Parathyroid adenoma (tissue), 2 donors: ENCODE measurements at regions not wholly inside any gene's neighbourhood (a gene's known extent, or its start where the extent isn't known, plus 50 kb on each side); places are given as distances from the start of the nearest gene placed in this dataset.

Experiments used
- H2AFZ ChIP-seq: fragments of 300-600 bp; sonication (generic); one replicate; pipeline ENCODE4 v1.7.0; 2017; ENCODE audit warnings: antibody characterized with exemption, mild to moderate bottlenecking
- H3K27ac ChIP-seq: fragments of 300-600 bp; sonication (generic); one replicate; pipeline ENCODE4 v1.7.0; 2017
- H3K27me3 ChIP-seq: fragments of 300-600 bp; sonication (generic); one replicate; pipeline ENCODE4 v1.7.0; 2017; ENCODE audit warnings: low read length; ENCODE audit not compliant: control insufficient read depth, insufficient read depth
- H3K36me3 ChIP-seq: fragments of 300-600 bp; sonication (generic); one replicate; pipeline ENCODE4 v1.7.0; 2017; ENCODE audit warnings: low read length; ENCODE audit not compliant: control insufficient read depth, insufficient read depth
- H3K4me1 ChIP-seq: fragments of 300-600 bp; sonication (generic); one replicate; pipeline ENCODE4 v1.7.0; 2017; ENCODE audit warnings: control low read depth
- H3K4me2 ChIP-seq: fragments of 300-600 bp; sonication (generic); one replicate; pipeline ENCODE4 v1.7.0; 2017; ENCODE audit warnings: low read length
- H3K4me3 ChIP-seq: fragments of 300-600 bp; sonication (generic); one replicate; pipeline ENCODE4 v1.7.0; 2017; ENCODE audit warnings: low read depth, low read length
- H3K79me2 ChIP-seq: fragments of 300-600 bp; sonication (generic); one replicate; pipeline ENCODE4 v1.7.0; 2017; ENCODE audit warnings: control low read depth
- H3K9ac ChIP-seq: fragments of 300-600 bp; sonication (generic); one replicate; pipeline ENCODE4 v1.7.0; 2017; ENCODE audit warnings: mild to moderate bottlenecking
- H3K9me3 ChIP-seq: fragments of 300-600 bp; sonication (generic); one replicate; pipeline ENCODE4 v1.7.0; 2017; ENCODE audit warnings: low read length; ENCODE audit not compliant: control insufficient read depth
- CTCF ChIP-seq: fragments of 300-600 bp; sonication (generic); IDR thresholded peaks from one replicate; pipeline ENCODE4 v1.7.0; 2017; ENCODE audit warnings: antibody characterized with exemption, mild to moderate bottlenecking
- donor health status: primary hyperparathyroidism.

GRCh38 chr14:55873169-55873568 lies 245.0 kb upstream of the PELI2 start:
- H3K36me3 ChIP-seq: no peaks in the 10 kb centered on the region
- no peaks in the 10 kb centered on the region for H3K9me3 ChIP-seq
- H2AFZ ChIP-seq: no peak overlapping the region

GRCh38 chr14:55874785-55875184 lies 243.4 kb upstream of the PELI2 start:
- Histone ChIP-seq H3K4me2 (no peak overlapping the region), H3K4me3 (no peak overlapping the region), H3K9ac (no peak overlapping the region), H3K79me2 (no peaks in the 10 kb centered on the region), H2AFZ (no peak overlapping the region), H3K27ac (no peak overlapping the region), H3K27me3 (no peaks in the 10 kb centered on the region), H3K4me1 (no peaks in the 10 kb centered on the region), H3K9me3 (no peaks in the 10 kb centered on the region), H3K36me3 (no peaks in the 10 kb centered on the region)
- no peak for TF ChIP-seq CTCF

More at GRCh38 chr14:55873169-55873568, 245.0 kb upstream of the PELI2 start:
- Histone ChIP-seq H3K79me2 (no peaks in the 10 kb centered on the region), H3K4me3 (no peak overlapping the region), H3K27ac (no peak overlapping the region), H3K4me1 (no peaks in the 10 kb centered on the region), H3K9ac (no peak overlapping the region), H3K27me3 (no peaks in the 10 kb centered on the region), H3K4me2 (no peak overlapping the region)
- TF ChIP-seq CTCF: no peak

- Histone ChIP-seq H3K4me2 (no peak overlapping the region), H3K27ac (no peak overlapping the region), H3K9me3 (no peaks in the 10 kb centered on the region), H3K27me3 (no peaks in the 10 kb centered on the region), H3K4me3 (no peak overlapping the region), H3K36me3 (no peaks in the 10 kb centered on the region), H3K4me1 (no peaks in the 10 kb centered on the region), H3K9ac (no peak overlapping the region), H3K79me2 (no peaks in the 10 kb centered on the region), H2AFZ (no peak overlapping the region)
- no peak for TF ChIP-seq CTCF
Measured at GRCh38 chr14:55877942-55878341, 240.3 kb upstream of the PELI2 start.

- Histone ChIP-seq H3K9me3 (no peaks in the 10 kb centered on the region), H3K4me1 (no peaks in the 10 kb centered on the region)
Measured at GRCh38 chr14:55881577-55882241, 236.5 kb upstream of the PELI2 start.

More at GRCh38 chr14:55881577-55882241, 236.5 kb upstream of the PELI2 start:
- no peak for TF ChIP-seq CTCF
- Histone ChIP-seq H3K9ac (no peak overlapping the region), H2AFZ (no peak overlapping the region), H3K4me3 (no peak overlapping the region), H3K79me2 (no peaks in the 10 kb centered on the region), H3K4me2 (no peak overlapping the region), H3K27ac (no peak overlapping the region), H3K27me3 (no peaks in the 10 kb centered on the region), H3K36me3 (no peaks in the 10 kb centered on the region)
